Lower leg skin (tissue), 4 donors: ENCODE measurements at regions not wholly inside any gene's neighbourhood (a gene's known extent, or its start where the extent isn't known, plus 50 kb on each side); places are given as distances from the start of the nearest gene placed in this dataset.
A peak's percentile ranks its signal among the peaks of the same experiment; 100 is the strongest.

ENCODE experiments used
- DNase-seq, 2 donors: peaks; one replicate each; pipeline ENCODE4 v3.0.0-alpha.2; 2019; ENCODE audit warnings: low spot score in 2 of 2
- H3K4me3 ChIP-seq: fragments of 200-600 bp; sonication (generic); 2 replicates; pipeline ENCODE4 v1.5.1; 2017; ENCODE audit warnings: mild to moderate bottlenecking, low read depth; ENCODE audit not compliant: poor library complexity, severe bottlenecking
- POLR2A ChIP-seq, 2 donors: fragments of 450-650 bp; IDR thresholded peaks; one replicate each; pipeline ENCODE4 v1.6.1; 2016 to 2017; ENCODE audit warnings: antibody characterized with exemption in 2 of 2, mild to moderate bottlenecking in 1 of 2, moderate library complexity in 1 of 2
- WGBS, 2 donors: methylation state at CpG; one replicate each; pipeline ENCODE4 v1.1.5; 2018; 5-methylcytosine and 5-hydroxymethylcytosine counted together
- intact Hi-C: fragments of 100-400 bp; cut with DNase I; formaldehyde crosslinking; loops from one replicate; pipeline ENCODE4 v1.15.0; 2023; ENCODE audit warnings: low total_unique reads
- TF ChIP-seq, protein P1 (sequence below), 3 donors: fragments of 450-650 bp; IDR thresholded peaks; one replicate each; pipeline ENCODE4 v1.5.1; 2016; ENCODE audit warnings: antibody characterized with exemption in 3 of 3, mild to moderate bottlenecking in 3 of 3, moderate library complexity in 2 of 3

DNA sequence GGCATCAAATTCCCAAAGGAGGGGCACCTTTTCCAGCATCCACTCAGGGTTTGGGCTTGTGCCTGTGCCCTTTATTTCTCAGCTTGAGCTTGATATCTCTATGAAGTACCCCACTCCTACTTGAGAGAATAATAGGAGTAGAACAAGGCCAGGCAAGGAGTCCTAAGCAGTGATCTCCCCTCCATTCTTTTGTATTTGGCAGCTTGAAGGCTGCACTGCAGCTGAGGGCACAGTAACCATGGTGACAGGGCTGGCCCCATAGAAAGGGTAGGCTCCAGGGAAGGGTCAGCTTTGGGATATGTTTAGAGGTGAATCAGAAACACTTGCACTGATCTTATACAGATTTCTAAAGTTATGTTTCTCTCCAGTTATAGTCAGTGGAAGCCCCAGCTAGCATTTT, 145.4 kb upstream of the SLC24A5 start:
- intact Hi-C loops, result no loop called here
- H3K4me3 ChIP-seq, result no peak overlapping the region
- no peak for DNase-seq
- no peak for TF ChIP-seq POLR2A (IDR thresholded peaks at IDR 0.05)
- TF ChIP-seq, protein P1, sequence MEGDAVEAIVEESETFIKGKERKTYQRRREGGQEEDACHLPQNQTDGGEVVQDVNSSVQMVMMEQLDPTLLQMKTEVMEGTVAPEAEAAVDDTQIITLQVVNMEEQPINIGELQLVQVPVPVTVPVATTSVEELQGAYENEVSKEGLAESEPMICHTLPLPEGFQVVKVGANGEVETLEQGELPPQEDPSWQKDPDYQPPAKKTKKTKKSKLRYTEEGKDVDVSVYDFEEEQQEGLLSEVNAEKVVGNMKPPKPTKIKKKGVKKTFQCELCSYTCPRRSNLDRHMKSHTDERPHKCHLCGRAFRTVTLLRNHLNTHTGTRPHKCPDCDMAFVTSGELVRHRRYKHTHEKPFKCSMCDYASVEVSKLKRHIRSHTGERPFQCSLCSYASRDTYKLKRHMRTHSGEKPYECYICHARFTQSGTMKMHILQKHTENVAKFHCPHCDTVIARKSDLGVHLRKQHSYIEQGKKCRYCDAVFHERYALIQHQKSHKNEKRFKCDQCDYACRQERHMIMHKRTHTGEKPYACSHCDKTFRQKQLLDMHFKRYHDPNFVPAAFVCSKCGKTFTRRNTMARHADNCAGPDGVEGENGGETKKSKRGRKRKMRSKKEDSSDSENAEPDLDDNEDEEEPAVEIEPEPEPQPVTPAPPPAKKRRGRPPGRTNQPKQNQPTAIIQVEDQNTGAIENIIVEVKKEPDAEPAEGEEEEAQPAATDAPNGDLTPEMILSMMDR (IDR thresholded peaks at IDR 0.05), result no peak

DNA sequence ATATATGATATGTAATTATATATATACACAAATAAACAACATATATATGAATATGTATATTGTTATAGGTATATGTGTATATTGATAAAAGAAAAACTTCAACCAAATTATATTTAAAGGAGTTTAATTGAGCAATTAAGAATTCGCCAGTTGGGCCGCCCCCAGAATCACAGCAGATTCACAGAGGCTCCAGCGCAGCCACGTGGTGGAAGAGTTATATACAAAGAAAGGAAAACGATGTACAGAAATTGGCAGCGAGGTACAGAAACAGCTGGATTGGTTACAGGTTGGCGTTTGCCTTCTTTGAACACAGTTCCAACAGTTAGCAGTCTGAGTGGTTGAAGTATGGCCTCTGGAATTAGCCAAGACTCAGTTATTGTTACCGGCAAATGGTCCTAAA, 137.3 kb upstream of the SLC24A5 start:
- no peak for DNase-seq
- no peak overlapping the region for H3K4me3 ChIP-seq
- WGBS, 2 donors, result 72 to 74% methylated on average over 8 of the region's 8 CpGs
- TF ChIP-seq, protein P1 (IDR thresholded peaks at IDR 0.05), result no peak
- TF ChIP-seq POLR2A (IDR thresholded peaks at IDR 0.05), result no peak
- intact Hi-C loops, result no loop called here

DNA sequence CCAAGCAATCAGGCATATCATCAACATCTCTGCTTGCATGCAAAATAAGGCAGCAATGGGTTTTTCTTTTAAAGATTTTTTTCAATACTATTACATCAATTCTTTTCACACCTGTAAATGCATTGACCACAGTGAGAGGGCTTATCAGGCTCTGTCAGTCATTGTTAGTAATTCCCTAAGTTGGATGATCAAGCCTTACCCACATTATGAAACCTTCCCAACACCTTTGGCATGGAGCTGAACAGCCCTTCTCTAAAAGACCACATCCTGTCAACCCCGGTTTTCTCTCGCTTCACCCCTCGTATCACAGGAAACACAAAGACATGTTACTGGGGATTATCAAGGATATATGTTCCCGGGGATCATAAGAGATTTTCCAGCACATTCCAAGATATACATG, 135.2 kb upstream of the SLC24A5 start:
- WGBS, 2 donors, result 77 to 82% methylated on average over 4 of the region's 4 CpGs
- intact Hi-C loops, result loop anchor here (5.0 kb wide), 1 partner anchor 793 kb away; no protein-coding TSS in a partner anchor

DNA sequence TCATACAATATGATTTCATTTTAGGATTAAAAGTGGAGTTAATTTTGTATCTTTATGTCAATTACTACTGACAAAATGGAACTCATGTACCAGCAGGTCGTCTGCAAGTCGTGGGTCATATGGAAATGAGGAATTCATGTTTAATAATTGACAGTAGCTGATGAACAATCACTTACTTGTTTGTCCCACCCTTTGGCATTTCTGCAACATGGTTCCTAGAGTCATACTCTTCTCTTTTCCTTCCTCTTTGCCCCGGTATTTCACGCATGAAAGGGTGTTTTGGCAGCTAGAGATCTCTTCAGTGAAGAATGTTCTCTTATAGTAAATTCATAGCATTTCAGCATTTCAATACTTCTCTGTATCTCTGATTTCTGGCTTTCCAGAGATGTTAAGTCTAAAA, 133.3 kb upstream of the SLC24A5 start:
- no peak for DNase-seq
- intact Hi-C loops, result loop anchor here (5.0 kb wide), 1 partner anchor 795 kb away; no protein-coding TSS in a partner anchor
- H3K4me3 ChIP-seq, result no peak overlapping the region
- 51% methylated on average over 4 of the region's 4 CpGs for WGBS, 2 donors
- TF ChIP-seq POLR2A (IDR thresholded peaks at IDR 0.05), result no peak
- TF ChIP-seq, protein P1 (IDR thresholded peaks at IDR 0.05), result no peak

More for the DNA sequence above, 135.2 kb upstream of the SLC24A5 start:
- no peak overlapping the region for H3K4me3 ChIP-seq
- TF ChIP-seq, protein P1 (IDR thresholded peaks at IDR 0.05), result no peak
- TF ChIP-seq POLR2A (IDR thresholded peaks at IDR 0.05), result no peak
- DNase-seq, result no peak

DNA sequence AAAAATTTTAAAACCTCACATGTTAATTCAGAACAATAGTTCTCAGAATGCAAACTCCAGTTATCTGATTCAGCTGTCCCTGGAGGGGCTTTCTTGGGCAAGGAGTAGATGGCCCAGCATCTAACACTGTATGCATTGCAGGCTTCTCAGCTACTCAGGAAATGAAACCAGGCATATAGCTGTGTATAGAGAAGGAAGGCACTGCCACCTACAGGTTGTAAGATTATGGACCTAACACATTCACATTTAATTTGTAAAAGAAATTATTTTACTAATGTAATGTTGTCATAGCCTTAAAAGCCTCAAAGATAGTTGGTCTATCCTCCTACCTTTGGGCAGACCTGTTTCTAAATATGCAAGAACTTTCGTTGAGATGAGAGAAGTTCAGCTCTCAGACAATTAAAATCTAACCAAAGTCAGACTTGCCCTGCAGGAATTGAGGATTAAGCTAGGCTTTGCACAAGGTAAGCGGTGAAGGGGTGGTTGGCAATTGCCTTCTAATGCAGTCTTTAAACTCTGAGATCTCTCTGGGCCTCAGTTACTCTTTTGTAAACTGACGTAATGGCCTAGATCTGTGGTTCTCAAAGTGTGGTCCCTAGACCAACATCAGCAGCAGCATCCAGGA, 132.8 kb upstream of the SLC24A5 start:
- intact Hi-C loops, result loop anchor here (5.0 kb wide), 1 partner anchor 796 kb away; no protein-coding TSS in a partner anchor
- DNase-seq, result peak in 1 of 2 donors; percentile 45
- WGBS, 2 donors, result 48 to 53% methylated on average over 3 of the region's 3 CpGs
- no peak overlapping the region for H3K4me3 ChIP-seq
- TF ChIP-seq POLR2A (IDR thresholded peaks at IDR 0.05), result no peak
- TF ChIP-seq, protein P1 (IDR thresholded peaks at IDR 0.05), result no peak

DNA sequence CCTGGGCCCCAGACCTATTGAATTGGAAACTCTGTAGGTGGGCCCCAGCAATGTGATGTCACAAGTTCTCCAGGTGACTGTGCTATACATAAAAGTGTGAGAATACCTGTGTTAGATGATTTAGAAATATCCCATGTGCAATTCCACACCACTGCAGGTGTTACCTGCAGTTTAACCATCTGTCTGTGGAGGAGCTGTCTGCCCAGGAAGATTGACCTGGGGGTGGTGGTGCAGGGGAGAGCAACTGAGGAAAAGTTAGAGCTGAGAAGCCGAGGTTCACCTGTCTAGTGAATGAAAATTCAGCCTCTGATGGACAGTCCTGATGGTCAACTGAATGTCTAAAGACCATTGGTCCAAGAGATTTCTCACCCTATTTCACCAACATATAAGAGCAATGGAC, 132.2 kb upstream of the SLC24A5 start:
- WGBS, 2 donors, result 70 to 82% methylated on average over 1 of the region's 1 CpG
- DNase-seq, result no peak
- no peak for TF ChIP-seq POLR2A (IDR thresholded peaks at IDR 0.05)
- TF ChIP-seq, protein P1 (IDR thresholded peaks at IDR 0.05), result no peak
- no peak overlapping the region for H3K4me3 ChIP-seq
- intact Hi-C loops, result loop anchor here (5.0 kb wide), 1 partner anchor 796 kb away; no protein-coding TSS in a partner anchor
